Smooth muscle cell (in vitro differentiated cells): ENCODE measurements at regions not wholly inside any gene's neighbourhood (a gene's known extent, or its start where the extent isn't known, plus 50 kb on each side); places are given as distances from the start of the nearest gene placed in this dataset.

ENCODE experiments used
- DNase-seq: peaks from one replicate; lab custom pipeline; 2025; ENCODE audit not compliant: unreplicated experiment; lab: John Stamatoyannopoulos, UW
- H2AFZ ChIP-seq: fragments of 200-600 bp; sonication (generic); 2 replicates; pipeline ENCODE4 v1.6.0; 2016; ENCODE audit warnings: antibody characterized with exemption, low read depth, mild to moderate bottlenecking
- H3F3A ChIP-seq: fragments of 200-600 bp; sonication (generic); 2 replicates; pipeline ENCODE4 v1.6.0; 2017; ENCODE audit warnings: antibody characterized with exemption, low read depth
- H3K27ac ChIP-seq: fragments of 200-600 bp; sonication (generic); 2 replicates; pipeline ENCODE4 v1.5.1; 2016; ENCODE audit warnings: low read depth, mild to moderate bottlenecking
- H3K27me3 ChIP-seq: fragments of 200-600 bp; sonication (generic); 2 replicates; pipeline ENCODE4 v1.6.1; 2016; ENCODE audit warnings: low read depth, mild to moderate bottlenecking
- H3K36me3 ChIP-seq: fragments of 200-600 bp; sonication (generic); 2 replicates; pipeline ENCODE4 v1.5.1; 2016; ENCODE audit warnings: low read depth
- H3K4me1 ChIP-seq: fragments of 200-600 bp; sonication (generic); 2 replicates; pipeline ENCODE4 v1.5.1; 2016; ENCODE audit warnings: low read depth
- H3K4me2 ChIP-seq: fragments of 200-600 bp; sonication (generic); 2 replicates; pipeline ENCODE4 v1.6.0; 2016; ENCODE audit warnings: mild to moderate bottlenecking
- H3K4me3 ChIP-seq: fragments of 200-600 bp; sonication (generic); 2 replicates; pipeline ENCODE4 v1.5.1; 2016; ENCODE audit warnings: mild to moderate bottlenecking
- H3K79me2 ChIP-seq: fragments of 200-600 bp; sonication (generic); 2 replicates; pipeline ENCODE4 v1.6.0; 2016; ENCODE audit warnings: low read depth, mild to moderate bottlenecking
- H3K9ac ChIP-seq: fragments of 200-600 bp; sonication (generic); 2 replicates; pipeline ENCODE4 v1.6.0; 2016; ENCODE audit warnings: low read depth
- H3K9me3 ChIP-seq: fragments of 200-600 bp; sonication (generic); replicated peaks from 2 replicates; pipeline ENCODE4 v1.5.1; 2016; ENCODE audit warnings: low read depth
- H4K20me1 ChIP-seq: fragments of 200-600 bp; sonication (generic); 2 replicates; pipeline ENCODE4 v1.6.0; 2016; ENCODE audit warnings: low read depth
- WGBS: methylation state at CpG from one replicate; pipeline ENCODE4 v1.1.7; 2016; ENCODE audit warnings: low lambda C conversion rate; 5-methylcytosine and 5-hydroxymethylcytosine counted together
- TF ChIP-seq, protein P1 (sequence below): fragments of 200-600 bp; sonication (generic); IDR thresholded peaks from 2 replicates; pipeline ENCODE4 v1.5.1; 2017; ENCODE audit warnings: borderline replicate concordance, mild to moderate bottlenecking, antibody characterized with exemption; ENCODE audit not compliant: insufficient read depth, poor library complexity, severe bottlenecking

DNA sequence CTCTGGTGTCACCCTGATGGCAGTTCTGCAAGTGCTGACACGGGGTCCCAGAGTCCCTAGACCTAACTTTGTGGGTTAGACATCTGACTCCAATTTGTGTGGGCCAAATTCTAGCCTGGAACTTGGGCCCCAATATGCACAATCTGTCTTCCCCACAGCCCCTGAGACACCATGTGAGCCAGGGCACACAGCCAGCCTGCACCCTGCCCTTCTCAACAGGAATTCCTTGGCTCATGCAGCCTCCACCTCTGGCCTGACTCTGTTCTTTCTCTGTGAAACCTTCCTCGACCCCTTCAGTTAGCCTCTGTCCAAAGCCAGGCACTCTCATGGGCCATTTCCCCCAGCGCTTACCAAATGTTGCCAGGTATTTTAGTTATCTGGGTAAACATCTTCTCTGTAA, 59.1 kb upstream of the POU2AF1 start:
- Histone ChIP-seq H3K4me1 (no peaks in the 10 kb centered on the region), H3K4me2 (no peak overlapping the region), H3K79me2 (no peaks in the 10 kb centered on the region), H2AFZ (no peak overlapping the region), H3K9ac (no peak overlapping the region), H3K36me3 (no peaks in the 10 kb centered on the region), H3K27ac (no peak overlapping the region), H3K4me3 (no peak overlapping the region), H3K9me3 (no peaks in the 10 kb centered on the region), H3F3A (peaks cover 6% of the 10 kb centered on the region), H4K20me1 (no peaks in the 10 kb centered on the region), H3K27me3 (no peaks in the 10 kb centered on the region)
- TF ChIP-seq, protein P1, sequence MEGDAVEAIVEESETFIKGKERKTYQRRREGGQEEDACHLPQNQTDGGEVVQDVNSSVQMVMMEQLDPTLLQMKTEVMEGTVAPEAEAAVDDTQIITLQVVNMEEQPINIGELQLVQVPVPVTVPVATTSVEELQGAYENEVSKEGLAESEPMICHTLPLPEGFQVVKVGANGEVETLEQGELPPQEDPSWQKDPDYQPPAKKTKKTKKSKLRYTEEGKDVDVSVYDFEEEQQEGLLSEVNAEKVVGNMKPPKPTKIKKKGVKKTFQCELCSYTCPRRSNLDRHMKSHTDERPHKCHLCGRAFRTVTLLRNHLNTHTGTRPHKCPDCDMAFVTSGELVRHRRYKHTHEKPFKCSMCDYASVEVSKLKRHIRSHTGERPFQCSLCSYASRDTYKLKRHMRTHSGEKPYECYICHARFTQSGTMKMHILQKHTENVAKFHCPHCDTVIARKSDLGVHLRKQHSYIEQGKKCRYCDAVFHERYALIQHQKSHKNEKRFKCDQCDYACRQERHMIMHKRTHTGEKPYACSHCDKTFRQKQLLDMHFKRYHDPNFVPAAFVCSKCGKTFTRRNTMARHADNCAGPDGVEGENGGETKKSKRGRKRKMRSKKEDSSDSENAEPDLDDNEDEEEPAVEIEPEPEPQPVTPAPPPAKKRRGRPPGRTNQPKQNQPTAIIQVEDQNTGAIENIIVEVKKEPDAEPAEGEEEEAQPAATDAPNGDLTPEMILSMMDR: no peak
- no peak for DNase-seq
- 93% methylated on average over 3 of the region's 3 CpGs for WGBS

DNA sequence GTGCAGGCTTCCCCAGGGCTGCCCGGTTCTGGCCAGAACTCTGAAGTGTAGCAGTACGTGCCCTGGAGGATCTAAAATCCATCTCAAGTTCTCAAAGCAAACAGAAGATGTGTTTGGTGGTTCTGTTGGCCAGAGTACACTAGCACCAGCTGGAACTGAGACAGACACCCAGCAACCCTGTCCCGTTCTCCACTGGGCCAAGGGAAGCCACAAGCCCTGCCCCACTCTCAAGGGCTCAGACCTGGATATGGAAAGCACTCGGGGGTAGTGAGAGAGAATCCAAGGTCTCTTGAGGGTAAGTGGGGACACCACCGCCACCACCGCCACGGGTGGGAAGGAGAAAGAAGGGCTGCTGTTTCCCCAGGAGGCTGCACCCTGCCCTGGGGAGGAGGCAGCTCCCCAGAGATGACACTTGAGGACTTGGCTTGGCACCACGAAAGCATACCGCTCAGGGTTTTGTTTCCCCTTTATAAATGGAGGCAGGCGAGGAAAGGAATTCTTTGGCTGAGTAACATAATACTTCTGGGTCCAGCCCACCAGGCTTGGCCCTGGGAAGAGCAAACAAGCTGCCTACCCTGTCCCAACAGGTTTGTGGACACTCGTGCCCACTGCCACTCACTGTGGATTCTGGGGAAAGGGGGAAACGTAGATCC, 56.1 kb upstream of the POU2AF1 start:
- H3K4me1 ChIP-seq: no peaks in the 10 kb centered on the region
- no peaks in the 10 kb centered on the region for H3K36me3 ChIP-seq
- H3F3A ChIP-seq: no peaks in the 10 kb centered on the region
- no peak overlapping the region for H3K27ac ChIP-seq
- no peak for DNase-seq
- H2AFZ ChIP-seq: no peak overlapping the region
- WGBS: 95% methylated on average over 12 of the region's 12 CpGs
- no peak overlapping the region for H3K9ac ChIP-seq
- no peak overlapping the region for H3K4me2 ChIP-seq
- H3K9me3 ChIP-seq: no peaks in the 10 kb centered on the region
- TF ChIP-seq, protein P1: no peak
- H3K4me3 ChIP-seq: no peak overlapping the region
- no peaks in the 10 kb centered on the region for H4K20me1 ChIP-seq
- no peaks in the 10 kb centered on the region for H3K27me3 ChIP-seq
- no peaks in the 10 kb centered on the region for H3K79me2 ChIP-seq

DNA sequence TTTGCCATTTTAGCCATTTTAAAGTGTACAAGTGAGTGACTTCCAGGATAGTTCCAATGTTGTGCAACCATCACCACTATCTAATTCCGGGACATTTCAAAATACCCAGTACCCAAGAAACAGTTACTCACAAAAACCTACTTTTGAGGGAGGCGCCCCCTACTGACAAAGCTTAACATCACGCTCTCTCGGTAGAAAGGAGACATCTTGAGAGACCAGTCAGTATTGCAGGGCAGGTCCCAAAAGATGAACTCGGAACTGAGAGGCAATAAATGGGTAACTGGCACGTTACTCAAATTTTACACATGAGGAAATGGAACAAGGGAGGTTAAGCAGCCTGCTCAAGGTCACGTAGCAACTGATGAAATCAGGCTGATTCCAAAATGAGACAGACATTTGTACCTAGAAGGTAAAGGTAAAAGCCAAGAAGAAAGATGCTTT, 50.0 kb upstream of the POU2AF1 start:
- WGBS: 69% methylated on average over 7 of the region's 7 CpGs
- H3K27ac ChIP-seq: no peak overlapping the region
- no peak overlapping the region for H3K4me2 ChIP-seq
- TF ChIP-seq, protein P1: peak; percentile 58
- no peaks in the 10 kb centered on the region for H3F3A ChIP-seq
- H3K27me3 ChIP-seq: no peaks in the 10 kb centered on the region
- no peaks in the 10 kb centered on the region for H3K4me1 ChIP-seq
- H3K9ac ChIP-seq: no peak overlapping the region
- H3K79me2 ChIP-seq: no peaks in the 10 kb centered on the region
- no peaks in the 10 kb centered on the region for H3K36me3 ChIP-seq
- no peak overlapping the region for H2AFZ ChIP-seq
- H4K20me1 ChIP-seq: no peaks in the 10 kb centered on the region
- H3K4me3 ChIP-seq: no peak overlapping the region
- H3K9me3 ChIP-seq: no peaks in the 10 kb centered on the region
- DNase-seq: no peak
